SK-N-SH treated with all-trans-retinoic acid at 6 μM for 48 hours (cell line): ENCODE measurements at regions not wholly inside any gene's neighbourhood (a gene's known extent, or its start where the extent isn't known, plus 50 kb on each side); places are given as distances from the start of the nearest gene placed in this dataset.

Experiments
- ATAC-seq: fragments of 200-7000 bp; cut with Tn5 transposase; 3 replicates; pipeline ENCODE4 v1.9.1; 2020; ENCODE audit warnings: mild to moderate bottlenecking, moderate library complexity
- ARNTL ChIP-seq: fragments of 450-650 bp; formaldehyde crosslinking; IDR thresholded peaks from 2 replicates; pipeline ENCODE4 v1.5.0; 2020; ENCODE audit warnings: low read depth, mild to moderate bottlenecking, moderate library complexity, borderline replicate concordance
- BACH2 ChIP-seq: fragments of 250-450 bp; sonication (Bioruptor Pico); IDR thresholded peaks from 2 replicates; pipeline ENCODE4 v1.9.0; 2021; ENCODE audit warnings: mild to moderate bottlenecking, borderline replicate concordance
- CREB5 ChIP-seq: fragments of 250-450 bp; sonication (Bioruptor Pico); IDR thresholded peaks from 2 replicates; pipeline ENCODE4 v1.5.1; 2020; ENCODE audit warnings: low read depth, mild to moderate bottlenecking, moderate library complexity
- CSDC2 ChIP-seq: fragments of 250-450 bp; sonication (Bioruptor Pico); IDR thresholded peaks from 2 replicates; pipeline ENCODE4 v1.5.0; 2020; ENCODE audit warnings: mild to moderate bottlenecking, moderate library complexity
- CSRNP3 ChIP-seq: fragments of 250-450 bp; sonication (Bioruptor Pico); IDR thresholded peaks from 2 replicates; pipeline ENCODE4 v1.5.1; 2021; ENCODE audit warnings: mild to moderate bottlenecking, moderate library complexity
- ESRRG ChIP-seq: fragments of 250-450 bp; sonication (Bioruptor Pico); IDR thresholded peaks from 2 replicates; pipeline ENCODE4 v1.6.1; 2021; ENCODE audit warnings: mild to moderate bottlenecking
- GLIS3 ChIP-seq: fragments of 250-450 bp; sonication (Bioruptor Pico); IDR thresholded peaks from 2 replicates; pipeline ENCODE4 v1.5.0; 2020; ENCODE audit warnings: mild to moderate bottlenecking, moderate library complexity
- ISL1 ChIP-seq: fragments of 250-450 bp; sonication (Bioruptor Pico); IDR thresholded peaks from 2 replicates; pipeline ENCODE4 v2.1.2; 2022; ENCODE audit warnings: mild to moderate bottlenecking, moderate library complexity
- OSR1 ChIP-seq: fragments of 250-450 bp; sonication (Bioruptor Pico); IDR thresholded peaks from 2 replicates; pipeline ENCODE4 v1.8.0; 2022; ENCODE audit warnings: moderate library complexity, mild to moderate bottlenecking, inconsistent platforms
- PATZ1 ChIP-seq: fragments of 250-450 bp; sonication (Bioruptor Pico); IDR thresholded peaks from 2 replicates; pipeline ENCODE4 v1.8.0; 2020; ENCODE audit warnings: mild to moderate bottlenecking, moderate library complexity, borderline replicate concordance
- POU6F1 ChIP-seq: fragments of 250-450 bp; sonication (Bioruptor Pico); IDR thresholded peaks from 2 replicates; pipeline ENCODE4 v1.8.0; 2021; ENCODE audit warnings: low read depth, mild to moderate bottlenecking, moderate library complexity, borderline replicate concordance
- PPARA ChIP-seq: fragments of 250-450 bp; sonication (Bioruptor Pico); IDR thresholded peaks from 2 replicates; pipeline ENCODE4 v1.5.0; 2020; ENCODE audit warnings: mild to moderate bottlenecking, borderline replicate concordance
- RARB ChIP-seq: fragments of 250-450 bp; sonication (Bioruptor Pico); IDR thresholded peaks from 2 replicates; pipeline ENCODE4 v1.8.0; 2021; ENCODE audit warnings: mild to moderate bottlenecking, moderate library complexity
- SNAI2 ChIP-seq: fragments of 250-450 bp; sonication (Bioruptor Pico); IDR thresholded peaks from 2 replicates; pipeline ENCODE4 v1.5.0; 2020; ENCODE audit warnings: mild to moderate bottlenecking, moderate library complexity
- TCF4 ChIP-seq: fragments of 250-450 bp; sonication (Bioruptor Pico); IDR thresholded peaks from 2 replicates; pipeline ENCODE4 v1.8.0; 2021; ENCODE audit warnings: mild to moderate bottlenecking, moderate library complexity, borderline replicate concordance
- TOX ChIP-seq: fragments of 250-450 bp; sonication (Bioruptor Pico); IDR thresholded peaks from 2 replicates; pipeline ENCODE4 v1.8.0; 2021; ENCODE audit warnings: mild to moderate bottlenecking, moderate library complexity, borderline replicate concordance
- TSHZ2 ChIP-seq: fragments of 250-450 bp; sonication (Bioruptor Pico); IDR thresholded peaks from 2 replicates; pipeline ENCODE4 v1.5.0; 2020; ENCODE audit warnings: mild to moderate bottlenecking, moderate library complexity
- ZC3H10 ChIP-seq: fragments of 250-450 bp; sonication (Bioruptor Pico); IDR thresholded peaks from 2 replicates; pipeline ENCODE4 v1.5.1; 2021; ENCODE audit warnings: mild to moderate bottlenecking, moderate library complexity
- ZFP3 ChIP-seq: fragments of 250-450 bp; sonication (Bioruptor Pico); IDR thresholded peaks from 2 replicates; pipeline ENCODE4 v1.5.0; 2020; ENCODE audit warnings: mild to moderate bottlenecking, moderate library complexity
- ZFP30 ChIP-seq: fragments of 450-650 bp; formaldehyde crosslinking; IDR thresholded peaks from 2 replicates; pipeline ENCODE4 v1.5.0; 2022; ENCODE audit warnings: mild to moderate bottlenecking, moderate library complexity
- ZNF565 ChIP-seq: fragments of 450-650 bp; formaldehyde crosslinking; conservative IDR thresholded peaks from 2 replicates; pipeline ENCODE4 v1.5.0; 2020; ENCODE audit warnings: low read depth, mild to moderate bottlenecking, moderate library complexity
- ZNF70 ChIP-seq: fragments of 450-650 bp; formaldehyde crosslinking; IDR thresholded peaks from 2 replicates; pipeline ENCODE4 v1.5.0; 2020; ENCODE audit warnings: mild to moderate bottlenecking, moderate library complexity
- ZNF8 ChIP-seq: fragments of 450-650 bp; formaldehyde crosslinking; IDR thresholded peaks from 2 replicates; pipeline ENCODE4 v1.5.0; 2020; ENCODE audit warnings: mild to moderate bottlenecking, moderate library complexity

- ATAC-seq, result no peak
- TF ChIP-seq PPARA (CRISPR knock-in tag) (no peak), ZNF70 (CRISPR knock-in tag) (no peak), SNAI2 (CRISPR knock-in tag) (no peak), ZNF8 (CRISPR knock-in tag) (no peak), TSHZ2 (CRISPR knock-in tag) (no peak), RARB (no peak), ZFP30 (CRISPR knock-in tag) (no peak), CSRNP3 (CRISPR knock-in tag) (no peak), POU6F1 (CRISPR knock-in tag) (no peak), ISL1 (CRISPR knock-in tag) (no peak), CREB5 (CRISPR knock-in tag) (no peak), OSR1 (CRISPR knock-in tag) (no peak), ZNF565 (no peak), CSDC2 (CRISPR knock-in tag) (no peak), ESRRG (CRISPR knock-in tag) (no peak), ARNTL (CRISPR knock-in tag) (no peak), TOX (no peak), ZC3H10 (no peak)
Observed at GRCh38 chr10:124197371-124198124, 104.2 kb upstream of the CHST15 start.

GRCh38 chr10:124196659-124197058 lies 103.3 kb upstream of the CHST15 start:
- no peak for ATAC-seq
- TF ChIP-seq PPARA (CRISPR knock-in tag) (no peak), ZNF8 (CRISPR knock-in tag) (no peak), CSDC2 (CRISPR knock-in tag) (no peak), ESRRG (CRISPR knock-in tag) (no peak), ZC3H10 (no peak), ARNTL (CRISPR knock-in tag) (no peak), GLIS3 (CRISPR knock-in tag) (no peak), OSR1 (CRISPR knock-in tag) (no peak), CREB5 (CRISPR knock-in tag) (no peak), TCF4 (CRISPR knock-in tag) (no peak), TSHZ2 (CRISPR knock-in tag) (no peak), SNAI2 (CRISPR knock-in tag) (no peak), ZFP3 (CRISPR knock-in tag) (no peak), PATZ1 (CRISPR knock-in tag) (no peak), CSRNP3 (CRISPR knock-in tag) (no peak), BACH2 (no peak)
